DND-41 (cell line): ENCODE measurements at regions not wholly inside any gene's neighbourhood (a gene's known extent, or its start where the extent isn't known, plus 50 kb on each side); places are given as distances from the start of the nearest gene placed in this dataset.

Source experiments
- EZH2 ChIP-seq: IDR thresholded peaks from 3 replicates; pipeline ENCODE4 v1.6.1; 2012; ENCODE audit warnings: borderline replicate concordance, low read depth, mild to moderate bottlenecking, moderate library complexity, low read length, inconsistent platforms; ENCODE audit not compliant: severe bottlenecking
- TF ChIP-seq, protein P1 (sequence below): IDR thresholded peaks from 2 replicates; pipeline ENCODE4 v1.5.1; 2012; ENCODE audit warnings: borderline replicate concordance, low read length, moderate library complexity, mild to moderate bottlenecking; ENCODE audit not compliant: poor library complexity, severe bottlenecking; ENCODE audit errors: extremely low read depth

DNA sequence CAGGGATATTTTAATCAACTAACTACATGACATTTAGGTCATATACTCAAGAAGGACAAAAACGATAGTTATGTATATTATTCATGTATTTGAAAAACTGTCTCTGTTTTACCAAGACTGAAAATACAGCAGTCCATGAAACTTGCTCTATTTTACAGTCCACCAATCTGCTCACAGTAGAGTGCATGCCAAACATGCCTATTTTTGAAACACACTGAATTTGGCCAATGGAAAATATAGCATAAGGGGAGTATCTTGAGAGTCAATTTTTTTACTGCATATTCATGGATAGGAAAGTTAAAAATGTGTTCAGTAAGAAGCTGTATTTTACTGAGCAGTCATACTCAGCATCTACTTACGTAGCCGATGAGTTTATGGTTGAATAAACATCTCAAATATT lies 621.2 kb upstream of the CHORDC1 start:
- TF ChIP-seq, protein P1, sequence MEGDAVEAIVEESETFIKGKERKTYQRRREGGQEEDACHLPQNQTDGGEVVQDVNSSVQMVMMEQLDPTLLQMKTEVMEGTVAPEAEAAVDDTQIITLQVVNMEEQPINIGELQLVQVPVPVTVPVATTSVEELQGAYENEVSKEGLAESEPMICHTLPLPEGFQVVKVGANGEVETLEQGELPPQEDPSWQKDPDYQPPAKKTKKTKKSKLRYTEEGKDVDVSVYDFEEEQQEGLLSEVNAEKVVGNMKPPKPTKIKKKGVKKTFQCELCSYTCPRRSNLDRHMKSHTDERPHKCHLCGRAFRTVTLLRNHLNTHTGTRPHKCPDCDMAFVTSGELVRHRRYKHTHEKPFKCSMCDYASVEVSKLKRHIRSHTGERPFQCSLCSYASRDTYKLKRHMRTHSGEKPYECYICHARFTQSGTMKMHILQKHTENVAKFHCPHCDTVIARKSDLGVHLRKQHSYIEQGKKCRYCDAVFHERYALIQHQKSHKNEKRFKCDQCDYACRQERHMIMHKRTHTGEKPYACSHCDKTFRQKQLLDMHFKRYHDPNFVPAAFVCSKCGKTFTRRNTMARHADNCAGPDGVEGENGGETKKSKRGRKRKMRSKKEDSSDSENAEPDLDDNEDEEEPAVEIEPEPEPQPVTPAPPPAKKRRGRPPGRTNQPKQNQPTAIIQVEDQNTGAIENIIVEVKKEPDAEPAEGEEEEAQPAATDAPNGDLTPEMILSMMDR: no peak
- TF ChIP-seq EZH2: no peak
